OCI-LY3 (cell line): ENCODE measurements at regions not wholly inside any gene's neighbourhood (a gene's known extent, or its start where the extent isn't known, plus 50 kb on each side); places are given as distances from the start of the nearest gene placed in this dataset.

Experiments
- EZH2phosphoT487 ChIP-seq: fragments of 200-600 bp; shearing (Covaris generic); IDR thresholded peaks from 2 replicates; pipeline ENCODE4 v1.6.1; 2018; ENCODE audit warnings: antibody characterized with exemption, mixed run types, low read depth
- TF ChIP-seq, protein P1 (sequence below): fragments of 200-600, 300-600 bp; sonication (generic); IDR thresholded peaks from 2 replicates; pipeline ENCODE4 v1.5.1; 2014; ENCODE audit warnings: antibody characterized with exemption, low read length, low read depth

DNA sequence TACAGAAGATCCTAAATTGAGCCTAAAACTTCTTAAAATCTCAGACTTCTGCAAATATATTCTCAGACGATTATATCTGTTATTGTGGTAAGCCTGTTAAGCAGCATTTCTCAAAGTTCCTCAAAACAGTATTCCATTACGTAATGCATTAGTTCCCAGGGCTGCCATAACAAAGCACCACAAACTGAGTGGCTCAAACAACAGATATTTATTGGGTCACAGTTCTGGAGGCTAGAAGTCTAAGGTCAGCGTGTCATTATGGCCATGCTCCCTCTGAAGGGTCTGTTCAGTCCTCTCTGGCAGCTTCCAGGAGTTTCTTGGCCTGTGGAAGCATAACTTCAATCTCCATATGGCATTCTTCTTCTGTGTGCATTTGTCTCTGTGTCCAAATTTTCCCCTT is 103.5 kb upstream of the ST6GALNAC5 start:
- TF ChIP-seq, protein P1, sequence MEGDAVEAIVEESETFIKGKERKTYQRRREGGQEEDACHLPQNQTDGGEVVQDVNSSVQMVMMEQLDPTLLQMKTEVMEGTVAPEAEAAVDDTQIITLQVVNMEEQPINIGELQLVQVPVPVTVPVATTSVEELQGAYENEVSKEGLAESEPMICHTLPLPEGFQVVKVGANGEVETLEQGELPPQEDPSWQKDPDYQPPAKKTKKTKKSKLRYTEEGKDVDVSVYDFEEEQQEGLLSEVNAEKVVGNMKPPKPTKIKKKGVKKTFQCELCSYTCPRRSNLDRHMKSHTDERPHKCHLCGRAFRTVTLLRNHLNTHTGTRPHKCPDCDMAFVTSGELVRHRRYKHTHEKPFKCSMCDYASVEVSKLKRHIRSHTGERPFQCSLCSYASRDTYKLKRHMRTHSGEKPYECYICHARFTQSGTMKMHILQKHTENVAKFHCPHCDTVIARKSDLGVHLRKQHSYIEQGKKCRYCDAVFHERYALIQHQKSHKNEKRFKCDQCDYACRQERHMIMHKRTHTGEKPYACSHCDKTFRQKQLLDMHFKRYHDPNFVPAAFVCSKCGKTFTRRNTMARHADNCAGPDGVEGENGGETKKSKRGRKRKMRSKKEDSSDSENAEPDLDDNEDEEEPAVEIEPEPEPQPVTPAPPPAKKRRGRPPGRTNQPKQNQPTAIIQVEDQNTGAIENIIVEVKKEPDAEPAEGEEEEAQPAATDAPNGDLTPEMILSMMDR, result no peak
- TF ChIP-seq EZH2phosphoT487, result no peak
